Upper lobe of right lung (tissue), 1 donor: ENCODE measurements at regions not wholly inside any gene's neighbourhood (a gene's known extent, or its start where the extent isn't known, plus 50 kb on each side); places are given as distances from the start of the nearest gene placed in this dataset.

ENCODE experiments used
- ATAC-seq: fragments of 200-7000 bp; cut with Tn5 transposase; one replicate; pipeline ENCODE4 v1.9.1; 2020; ENCODE audit warnings: mild to moderate bottlenecking, moderate library complexity
- DNase-seq: peaks from one replicate; pipeline ENCODE4 v3.0.0-alpha.2; 2020
- H3K27ac ChIP-seq: fragments of 200-600 bp; one replicate; pipeline ENCODE4 v1.8.0; 2022
- H3K27me3 ChIP-seq: fragments of 200-600 bp; one replicate; pipeline ENCODE4 v1.8.0; 2022; ENCODE audit warnings: mild to moderate bottlenecking
- H3K36me3 ChIP-seq: fragments of 200-600 bp; one replicate; pipeline ENCODE4 v1.8.0; 2022
- H3K4me1 ChIP-seq: fragments of 200-600 bp; one replicate; pipeline ENCODE4 v1.8.0; 2022
- H3K4me3 ChIP-seq: fragments of 200-600 bp; one replicate; pipeline ENCODE4 v1.8.0; 2022; ENCODE audit warnings: mild to moderate bottlenecking
- H3K9me3 ChIP-seq: fragments of 200-600 bp; one replicate; pipeline ENCODE4 v1.8.0; 2022
- intact Hi-C: fragments of 100-400 bp; cut with DNase I; formaldehyde crosslinking; loops from one replicate; pipeline ENCODE4 v1.11.0; 2022
- TF ChIP-seq, protein P1 (sequence below): fragments of 200-600 bp; IDR thresholded peaks from one replicate; pipeline ENCODE4 v1.8.0; 2022; ENCODE audit warnings: antibody characterized with exemption
- donor health status: DM: no; HTN: yes; CAD: no; lungs with severe emphysema.

- ATAC-seq = no peak
- DNase-seq = no peak
- intact Hi-C loops = no loop called here
- Histone ChIP-seq H3K4me3 (no peak overlapping the region), H3K27ac (no peak overlapping the region), H3K9me3 (no peaks in the 10 kb centered on the region), H3K4me1 (peaks cover 12% of the 10 kb centered on the region), H3K27me3 (no peaks in the 10 kb centered on the region), H3K36me3 (no peaks in the 10 kb centered on the region)
- TF ChIP-seq, protein P1, sequence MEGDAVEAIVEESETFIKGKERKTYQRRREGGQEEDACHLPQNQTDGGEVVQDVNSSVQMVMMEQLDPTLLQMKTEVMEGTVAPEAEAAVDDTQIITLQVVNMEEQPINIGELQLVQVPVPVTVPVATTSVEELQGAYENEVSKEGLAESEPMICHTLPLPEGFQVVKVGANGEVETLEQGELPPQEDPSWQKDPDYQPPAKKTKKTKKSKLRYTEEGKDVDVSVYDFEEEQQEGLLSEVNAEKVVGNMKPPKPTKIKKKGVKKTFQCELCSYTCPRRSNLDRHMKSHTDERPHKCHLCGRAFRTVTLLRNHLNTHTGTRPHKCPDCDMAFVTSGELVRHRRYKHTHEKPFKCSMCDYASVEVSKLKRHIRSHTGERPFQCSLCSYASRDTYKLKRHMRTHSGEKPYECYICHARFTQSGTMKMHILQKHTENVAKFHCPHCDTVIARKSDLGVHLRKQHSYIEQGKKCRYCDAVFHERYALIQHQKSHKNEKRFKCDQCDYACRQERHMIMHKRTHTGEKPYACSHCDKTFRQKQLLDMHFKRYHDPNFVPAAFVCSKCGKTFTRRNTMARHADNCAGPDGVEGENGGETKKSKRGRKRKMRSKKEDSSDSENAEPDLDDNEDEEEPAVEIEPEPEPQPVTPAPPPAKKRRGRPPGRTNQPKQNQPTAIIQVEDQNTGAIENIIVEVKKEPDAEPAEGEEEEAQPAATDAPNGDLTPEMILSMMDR = no peak
Measured at GRCh38 chr5:159792180-159792579, 124.1 kb upstream of the ADRA1B start.

- DNase-seq (no peak), ATAC-seq (no peak)
- H3K4me1 ChIP-seq = no peaks in the 10 kb centered on the region
Measured at GRCh38 chr5:159797261-159797970, 118.9 kb upstream of the ADRA1B start.

DNA sequence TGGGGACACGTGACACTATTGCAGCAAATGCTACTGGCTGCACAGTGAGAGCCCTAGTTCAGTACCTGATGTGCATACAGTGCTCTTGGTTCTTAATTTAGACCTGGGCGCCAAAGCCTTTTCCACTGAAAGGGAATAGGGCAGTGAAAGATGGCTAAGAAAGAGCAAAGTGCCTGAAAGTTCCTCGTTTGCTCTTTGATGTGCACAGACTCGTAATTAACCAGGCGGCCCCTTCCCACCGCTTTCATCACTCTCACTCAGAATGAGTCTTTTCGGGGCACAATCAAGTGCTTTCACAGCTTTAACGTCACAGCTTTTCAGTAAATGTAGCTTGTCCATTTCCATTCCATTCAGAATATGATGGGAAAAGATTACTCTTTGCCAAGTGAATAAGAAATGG, 116.6 kb upstream of the ADRA1B start:
- TF ChIP-seq, protein P1 = no peak
- no peaks in the 10 kb centered on the region for H3K4me1 ChIP-seq
- H3K9me3 ChIP-seq = no peaks in the 10 kb centered on the region
- ATAC-seq (no peak), DNase-seq (no peak)
- no peak overlapping the region for H3K4me3 ChIP-seq
- H3K36me3 ChIP-seq = no peaks in the 10 kb centered on the region
- H3K27ac ChIP-seq = no peak overlapping the region
- no peaks in the 10 kb centered on the region for H3K27me3 ChIP-seq
- intact Hi-C loops = no loop called here

More at GRCh38 chr5:159797261-159797970, 118.9 kb upstream of the ADRA1B start:
- Histone ChIP-seq H3K9me3 (no peaks in the 10 kb centered on the region), H3K27ac (no peak overlapping the region), H3K27me3 (no peaks in the 10 kb centered on the region), H3K36me3 (no peaks in the 10 kb centered on the region), H3K4me3 (no peak overlapping the region)
- TF ChIP-seq, protein P1 = no peak
- intact Hi-C loops = no loop called here

GRCh38 chr5:159800131-159800840, 116.0 kb upstream of the ADRA1B start:
- H3K27me3 ChIP-seq = no peaks in the 10 kb centered on the region
- no peak for DNase-seq
- intact Hi-C loops = no loop called here

GRCh38 chr5:159801303-159801702, 115.0 kb upstream of the ADRA1B start:
- ATAC-seq (no peak), DNase-seq (no peak)
- H3K36me3 ChIP-seq = no peaks in the 10 kb centered on the region
- TF ChIP-seq, protein P1 = no peak
- no peaks in the 10 kb centered on the region for H3K9me3 ChIP-seq
- H3K4me1 ChIP-seq = no peaks in the 10 kb centered on the region
- no peak overlapping the region for H3K4me3 ChIP-seq
- intact Hi-C loops = no loop called here
- no peak overlapping the region for H3K27ac ChIP-seq
- H3K27me3 ChIP-seq = no peaks in the 10 kb centered on the region

More at GRCh38 chr5:159800131-159800840, 116.0 kb upstream of the ADRA1B start:
- H3K4me3 ChIP-seq = no peak overlapping the region
- no peaks in the 10 kb centered on the region for H3K4me1 ChIP-seq
- H3K36me3 ChIP-seq = no peaks in the 10 kb centered on the region
- no peak for ATAC-seq
- no peak overlapping the region for H3K27ac ChIP-seq
- TF ChIP-seq, protein P1 = no peak
- no peaks in the 10 kb centered on the region for H3K9me3 ChIP-seq
